HuH-7.5 (cell line): ENCODE measurements at regions not wholly inside any gene's neighbourhood (a gene's known extent, or its start where the extent isn't known, plus 50 kb on each side); places are given as distances from the start of the nearest gene placed in this dataset.

Source experiments
- DNase-seq: peaks from one replicate; pipeline ENCODE4 v3.0.0; 2011; ENCODE audit warnings: low spot score

GRCh38 chr10:131736321-131736980, 164.4 kb upstream of the PPP2R2D start:
- no peak for DNase-seq

GRCh38 chr10:131737543-131738395, 163.0 kb upstream of the PPP2R2D start:
- no peak for DNase-seq

GRCh38 chr10:131738396-131738735, 162.4 kb upstream of the PPP2R2D start:
- no peak for DNase-seq

- no peak for DNase-seq
Observed at GRCh38 chr10:131739206-131739605, 161.6 kb upstream of the PPP2R2D start.

GRCh38 chr10:131742500-131742951, 158.3 kb upstream of the PPP2R2D start:
- no peak for DNase-seq

GRCh38 chr10:131743190-131744151, 157.3 kb upstream of the PPP2R2D start:
- no peak for DNase-seq

GRCh38 chr10:131744346-131744745, 156.5 kb upstream of the PPP2R2D start:
- DNase-seq, result no peak

GRCh38 chr10:131745591-131745990, 155.2 kb upstream of the PPP2R2D start:
- DNase-seq, result no peak

GRCh38 chr10:131746241-131746711, 154.5 kb upstream of the PPP2R2D start:
- DNase-seq, result no peak

GRCh38 chr10:131746785-131747184, 154.0 kb upstream of the PPP2R2D start:
- no peak for DNase-seq

- DNase-seq, result no peak
Observed at GRCh38 chr10:131747251-131747650, 153.6 kb upstream of the PPP2R2D start.

GRCh38 chr10:131747791-131748190, 153.0 kb upstream of the PPP2R2D start:
- no peak for DNase-seq

- no peak for DNase-seq
Observed at GRCh38 chr10:131748191-131748590, 152.6 kb upstream of the PPP2R2D start.

GRCh38 chr10:131748831-131749766, 151.7 kb upstream of the PPP2R2D start:
- no peak for DNase-seq

- DNase-seq, result no peak
Observed at GRCh38 chr10:131749767-131750142, 151.1 kb upstream of the PPP2R2D start.

GRCh38 chr10:131750171-131750895, 150.5 kb upstream of the PPP2R2D start:
- DNase-seq, result no peak

GRCh38 chr10:131750973-131751826, 149.6 kb upstream of the PPP2R2D start:
- DNase-seq, result no peak

- DNase-seq, result no peak
Observed at GRCh38 chr10:131751827-131752775, 148.7 kb upstream of the PPP2R2D start.
